ENCODE measurements at regions not wholly inside any gene's neighbourhood (a gene's known extent, or its start where the extent isn't known, plus 50 kb on each side); places are given as distances from the start of the nearest gene placed in this dataset.

GRCh38 chr4:110989125-110989524, 366.2 kb upstream of the PITX2 start:
- H3K27me3 ChIP-seq = no peaks in the 10 kb centered on the region
- no peak overlapping the region for H3K27ac ChIP-seq
- H3K4me1 ChIP-seq (replicated peaks in 1 of 2) = no peaks in the 10 kb centered on the region
- H3K4me3 ChIP-seq = no peak overlapping the region
- intact Hi-C loops (cut with DNase I) = no loop called here
- TF ChIP-seq, protein P1, sequence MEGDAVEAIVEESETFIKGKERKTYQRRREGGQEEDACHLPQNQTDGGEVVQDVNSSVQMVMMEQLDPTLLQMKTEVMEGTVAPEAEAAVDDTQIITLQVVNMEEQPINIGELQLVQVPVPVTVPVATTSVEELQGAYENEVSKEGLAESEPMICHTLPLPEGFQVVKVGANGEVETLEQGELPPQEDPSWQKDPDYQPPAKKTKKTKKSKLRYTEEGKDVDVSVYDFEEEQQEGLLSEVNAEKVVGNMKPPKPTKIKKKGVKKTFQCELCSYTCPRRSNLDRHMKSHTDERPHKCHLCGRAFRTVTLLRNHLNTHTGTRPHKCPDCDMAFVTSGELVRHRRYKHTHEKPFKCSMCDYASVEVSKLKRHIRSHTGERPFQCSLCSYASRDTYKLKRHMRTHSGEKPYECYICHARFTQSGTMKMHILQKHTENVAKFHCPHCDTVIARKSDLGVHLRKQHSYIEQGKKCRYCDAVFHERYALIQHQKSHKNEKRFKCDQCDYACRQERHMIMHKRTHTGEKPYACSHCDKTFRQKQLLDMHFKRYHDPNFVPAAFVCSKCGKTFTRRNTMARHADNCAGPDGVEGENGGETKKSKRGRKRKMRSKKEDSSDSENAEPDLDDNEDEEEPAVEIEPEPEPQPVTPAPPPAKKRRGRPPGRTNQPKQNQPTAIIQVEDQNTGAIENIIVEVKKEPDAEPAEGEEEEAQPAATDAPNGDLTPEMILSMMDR (IDR thresholded peaks at IDR 0.05) = no peak
- no peak for TF ChIP-seq POLR2A (IDR thresholded peaks at IDR 0.05)
- no peak for DNase-seq
- no peaks in the 10 kb centered on the region for H3K9me3 ChIP-seq (replicated peaks in 1 of 3)
- H3K36me3 ChIP-seq (replicated peaks in 1 of 2) = no peaks in the 10 kb centered on the region
- WGBS, 4 donors = 86 to 94% (median 89%) methylated on average over 1 of the region's 1 CpG

DNA sequence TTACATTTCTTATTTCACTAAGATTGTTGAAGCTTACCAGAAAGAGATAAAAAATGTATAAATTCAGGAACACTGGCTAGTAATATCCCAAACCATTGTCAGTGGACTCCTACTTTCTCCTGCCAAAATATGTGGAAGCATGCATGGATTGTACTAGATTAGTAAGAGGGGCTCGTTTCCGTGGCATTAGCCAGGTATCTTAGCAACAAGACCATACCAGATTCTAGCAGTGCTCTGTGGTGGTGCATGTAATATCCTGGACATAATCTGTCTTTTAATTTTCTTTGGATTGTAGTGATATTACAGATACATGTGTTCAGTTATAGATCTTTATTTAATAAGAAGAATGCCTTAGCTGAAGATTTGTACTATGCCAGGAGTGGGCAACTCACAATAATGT, 371.9 kb upstream of the PITX2 start:
- no peaks in the 10 kb centered on the region for H3K9me3 ChIP-seq (replicated peaks in 1 of 3)
- intact Hi-C loops (cut with DNase I) = no loop called here
- no peak for DNase-seq
- no peak for TF ChIP-seq POLR2A (IDR thresholded peaks at IDR 0.05)
- TF ChIP-seq, protein P1 (IDR thresholded peaks at IDR 0.05) = no peak
- no peaks in the 10 kb centered on the region for H3K27me3 ChIP-seq
- H3K27ac ChIP-seq = no peak overlapping the region
- WGBS, 4 donors = 36 to 58% (median 44%) methylated on average over 2 of the region's 2 CpGs
- no peaks in the 10 kb centered on the region for H3K4me1 ChIP-seq (replicated peaks in 1 of 2)
- no peaks in the 10 kb centered on the region for H3K36me3 ChIP-seq (replicated peaks in 1 of 2)
- H3K4me3 ChIP-seq = no peak overlapping the region

DNA sequence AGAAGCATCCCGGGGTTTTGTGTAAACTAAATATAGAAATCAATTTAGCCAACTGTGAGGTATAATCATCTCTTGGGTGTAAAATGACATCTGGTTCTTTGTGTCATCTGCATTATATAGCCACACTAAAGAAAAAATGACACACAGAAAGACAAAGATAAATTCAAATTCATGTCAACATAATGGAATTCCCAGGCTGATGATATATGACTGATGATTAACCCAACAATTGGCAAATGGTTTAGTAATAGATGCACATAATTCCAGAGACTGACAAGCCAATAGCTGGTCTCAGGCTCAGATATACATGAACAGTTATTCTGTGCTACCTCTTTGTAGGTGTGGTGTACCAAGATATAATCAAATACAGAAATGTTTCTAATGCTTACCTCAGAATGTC, 375.4 kb upstream of the PITX2 start:
- no peaks in the 10 kb centered on the region for H3K4me1 ChIP-seq (replicated peaks in 1 of 2)
- TF ChIP-seq, protein P1 (IDR thresholded peaks at IDR 0.05) = no peak
- no peaks in the 10 kb centered on the region for H3K9me3 ChIP-seq (replicated peaks in 1 of 3)
- H3K36me3 ChIP-seq (replicated peaks in 1 of 2) = no peaks in the 10 kb centered on the region
- WGBS, 4 donors = 65 to 87% (median 83%) methylated on average over 1 of the region's 1 CpG
- H3K27me3 ChIP-seq = no peaks in the 10 kb centered on the region
- intact Hi-C loops (cut with DNase I) = no loop called here
- H3K4me3 ChIP-seq = no peak overlapping the region
- no peak for DNase-seq
- no peak overlapping the region for H3K27ac ChIP-seq

GRCh38 chr4:111011458-111011857, 388.6 kb upstream of the PITX2 start:
- H3K36me3 ChIP-seq (replicated peaks in 1 of 2) = no peaks in the 10 kb centered on the region
- 81 to 84% (median 82%) methylated on average over 2 of the region's 2 CpGs for WGBS, 4 donors
- no peaks in the 10 kb centered on the region for H3K9me3 ChIP-seq (replicated peaks in 1 of 3)
- no peak overlapping the region for H3K4me3 ChIP-seq
- DNase-seq = no peak
- TF ChIP-seq POLR2A (IDR thresholded peaks at IDR 0.05) = no peak
- TF ChIP-seq, protein P1 (IDR thresholded peaks at IDR 0.05) = no peak
- H3K27me3 ChIP-seq = no peaks in the 10 kb centered on the region
- H3K27ac ChIP-seq = no peak overlapping the region
- intact Hi-C loops (cut with DNase I) = no loop called here
- H3K4me1 ChIP-seq (replicated peaks in 1 of 2) = no peaks in the 10 kb centered on the region
